ENCODE measurements at regions not wholly inside any gene's neighbourhood (a gene's known extent, or its start where the extent isn't known, plus 50 kb on each side); places are given as distances from the start of the nearest gene placed in this dataset.

- Histone ChIP-seq H3K9me3 (ENCODE audit: low read depth, low read length) (no peaks in the 10 kb centered on the region), H3K4me2 (ENCODE audit: insufficient read depth, low read length) (no peak overlapping the region), H3K4me3 (ENCODE audit: insufficient read depth, low read length) (no peak overlapping the region)
These were observed 243.9 kb downstream of the DLL1 start for GRCh38 chr6:170046791-170047626.

GRCh38 chr6:170045981-170046667 is 244.8 kb downstream of the DLL1 start:
- Histone ChIP-seq H4K20me1 (ENCODE audit: insufficient read depth, low read length) (no peaks in the 10 kb centered on the region), H2AFZ (ENCODE audit: low read length) (no peak overlapping the region), H3K4me2 (ENCODE audit: insufficient read depth, low read length) (no peak overlapping the region), H3K79me2 (ENCODE audit: insufficient read depth, low read length) (no peaks in the 10 kb centered on the region), H3K4me3 (ENCODE audit: insufficient read depth, low read length) (no peak overlapping the region), H3K27me3 (ENCODE audit: insufficient read depth, low read length) (no peaks in the 10 kb centered on the region), H3K36me3 (ENCODE audit: insufficient read depth, low read length) (no peaks in the 10 kb centered on the region), H3K9me3 (ENCODE audit: low read depth, low read length) (no peaks in the 10 kb centered on the region), H3K4me1 (ENCODE audit: insufficient read depth, low read length) (no peaks in the 10 kb centered on the region), H3K27ac (ENCODE audit: low read depth, low read length) (no peak overlapping the region)
- DNase-seq (ENCODE audit: insufficient read length, low spot score, missing footprints): no peak
- TF ChIP-seq CTCF (IDR thresholded peaks at IDR 0.05; ENCODE audit: extremely low read depth, low read depth, low read length): no peak

More at GRCh38 chr6:170046791-170047626, 243.9 kb downstream of the DLL1 start:
- no peak for DNase-seq (ENCODE audit: insufficient read length, low spot score, missing footprints)
- no peak for TF ChIP-seq CTCF (IDR thresholded peaks at IDR 0.05; ENCODE audit: extremely low read depth, low read depth, low read length)
- no peaks in the 10 kb centered on the region for H3K4me1 ChIP-seq (ENCODE audit: insufficient read depth, low read length)
- no peaks in the 10 kb centered on the region for H4K20me1 ChIP-seq (ENCODE audit: insufficient read depth, low read length)
- no peak overlapping the region for H3K27ac ChIP-seq (ENCODE audit: low read depth, low read length)
- no peaks in the 10 kb centered on the region for H3K27me3 ChIP-seq (ENCODE audit: insufficient read depth, low read length)
- H3K79me2 ChIP-seq (ENCODE audit: insufficient read depth, low read length): no peaks in the 10 kb centered on the region
- no peak overlapping the region for H2AFZ ChIP-seq (ENCODE audit: low read length)
- no peaks in the 10 kb centered on the region for H3K36me3 ChIP-seq (ENCODE audit: insufficient read depth, low read length)

- Histone ChIP-seq H4K20me1 (ENCODE audit: insufficient read depth, low read length) (no peaks in the 10 kb centered on the region), H3K27ac (ENCODE audit: low read depth, low read length) (no peak overlapping the region), H2AFZ (ENCODE audit: low read length) (no peak overlapping the region), H3K79me2 (ENCODE audit: insufficient read depth, low read length) (no peaks in the 10 kb centered on the region), H3K4me3 (ENCODE audit: insufficient read depth, low read length) (no peak overlapping the region), H3K36me3 (ENCODE audit: insufficient read depth, low read length) (no peaks in the 10 kb centered on the region), H3K4me2 (ENCODE audit: insufficient read depth, low read length) (no peak overlapping the region), H3K4me1 (ENCODE audit: insufficient read depth, low read length) (no peaks in the 10 kb centered on the region), H3K9me3 (ENCODE audit: low read depth, low read length) (no peaks in the 10 kb centered on the region), H3K27me3 (ENCODE audit: insufficient read depth, low read length) (no peaks in the 10 kb centered on the region)
- DNase-seq (ENCODE audit: insufficient read length, low spot score, missing footprints): no peak
- no peak for TF ChIP-seq CTCF (IDR thresholded peaks at IDR 0.05; ENCODE audit: extremely low read depth, low read depth, low read length)
These were observed 245.3 kb downstream of the DLL1 start for GRCh38 chr6:170045563-170045960.

All from osteoblast (primary cell).